Astrocyte (in vitro differentiated cells and primary cell): ENCODE measurements at regions not wholly inside any gene's neighbourhood (a gene's known extent, or its start where the extent isn't known, plus 50 kb on each side); places are given as distances from the start of the nearest gene placed in this dataset.

Experiments used
- EZH2 ChIP-seq: IDR thresholded peaks from 2 replicates; pipeline ENCODE4 v1.6.1; 2012; ENCODE audit warnings: mild to moderate bottlenecking, low read length, inconsistent platforms; ENCODE audit not compliant: insufficient read depth
- TF ChIP-seq, protein P1 (sequence below): IDR thresholded peaks from 2 replicates; pipeline ENCODE4 v1.5.1; 2011; ENCODE audit warnings: low read depth, mild to moderate bottlenecking, inconsistent platforms, low read length, moderate library complexity; ENCODE audit not compliant: insufficient read depth

GRCh38 chr11:97739932-97740800 is 1280.6 kb upstream of the CNTN5 start:
- TF ChIP-seq, protein P1, sequence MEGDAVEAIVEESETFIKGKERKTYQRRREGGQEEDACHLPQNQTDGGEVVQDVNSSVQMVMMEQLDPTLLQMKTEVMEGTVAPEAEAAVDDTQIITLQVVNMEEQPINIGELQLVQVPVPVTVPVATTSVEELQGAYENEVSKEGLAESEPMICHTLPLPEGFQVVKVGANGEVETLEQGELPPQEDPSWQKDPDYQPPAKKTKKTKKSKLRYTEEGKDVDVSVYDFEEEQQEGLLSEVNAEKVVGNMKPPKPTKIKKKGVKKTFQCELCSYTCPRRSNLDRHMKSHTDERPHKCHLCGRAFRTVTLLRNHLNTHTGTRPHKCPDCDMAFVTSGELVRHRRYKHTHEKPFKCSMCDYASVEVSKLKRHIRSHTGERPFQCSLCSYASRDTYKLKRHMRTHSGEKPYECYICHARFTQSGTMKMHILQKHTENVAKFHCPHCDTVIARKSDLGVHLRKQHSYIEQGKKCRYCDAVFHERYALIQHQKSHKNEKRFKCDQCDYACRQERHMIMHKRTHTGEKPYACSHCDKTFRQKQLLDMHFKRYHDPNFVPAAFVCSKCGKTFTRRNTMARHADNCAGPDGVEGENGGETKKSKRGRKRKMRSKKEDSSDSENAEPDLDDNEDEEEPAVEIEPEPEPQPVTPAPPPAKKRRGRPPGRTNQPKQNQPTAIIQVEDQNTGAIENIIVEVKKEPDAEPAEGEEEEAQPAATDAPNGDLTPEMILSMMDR, result no peak
- no peak for TF ChIP-seq EZH2
